Testis (tissue), 2 donors: ENCODE measurements at regions not wholly inside any gene's neighbourhood (a gene's known extent, or its start where the extent isn't known, plus 50 kb on each side); places are given as distances from the start of the nearest gene placed in this dataset.

ENCODE experiments used
- CTCF ChIP-seq, 3 experiments: fragments of 450-650 bp in 2 of 3; fragments of 200-600 bp in 1 of 3; sonication (generic) in 1 of 3; IDR thresholded peaks; one replicate each; pipeline ENCODE4 v1.5.1; 2016 to 2019; ENCODE audit warnings: antibody characterized with exemption in 3 of 3, mild to moderate bottlenecking in 2 of 3, moderate library complexity in 1 of 3
- POLR2A ChIP-seq: fragments of 450-650 bp; IDR thresholded peaks from one replicate; pipeline ENCODE4 v1.6.1; 2017; ENCODE audit warnings: antibody characterized with exemption, mild to moderate bottlenecking, moderate library complexity

- TF ChIP-seq POLR2A (no peak), CTCF (IDR thresholded peaks at IDR 0.05) (no peak)
These were observed 210.7 kb downstream of the TFAP2C start for GRCh38 chr20:56839786-56840185.
